Type B pancreatic cell (in vitro differentiated cells): ENCODE measurements at regions not wholly inside any gene's neighbourhood (a gene's known extent, or its start where the extent isn't known, plus 50 kb on each side); places are given as distances from the start of the nearest gene placed in this dataset.

ENCODE experiments used
- DNase-seq: peaks from one replicate; pipeline ENCODE4 v3.0.0; 2021; ENCODE audit warnings: mixed read lengths; ENCODE audit not compliant: unreplicated experiment; ENCODE audit errors: extremely low spot score
- H3K27ac Mint-ChIP-seq: 2 replicates; pipeline ENCODE4 v1.8.0; 2021; ENCODE audit warnings: mild to moderate bottlenecking, mixed read lengths
- H3K27me3 Mint-ChIP-seq: 2 replicates; pipeline ENCODE4 v1.8.0; 2021; ENCODE audit warnings: mixed read lengths
- H3K36me3 Mint-ChIP-seq: 2 replicates; pipeline ENCODE4 v1.8.0; 2021; ENCODE audit warnings: mixed read lengths
- H3K4me1 Mint-ChIP-seq: one replicate; pipeline ENCODE4 v1.8.0; 2021; ENCODE audit warnings: mixed read lengths; ENCODE audit not compliant: unreplicated experiment
- H3K4me3 Mint-ChIP-seq: 2 replicates; pipeline ENCODE4 v1.8.0; 2021; ENCODE audit warnings: mild to moderate bottlenecking, mixed read lengths
- H3K9me3 Mint-ChIP-seq: 2 replicates; pipeline ENCODE4 v1.8.0; 2021; ENCODE audit warnings: mixed read lengths
- TF ChIP-seq, protein P1 (sequence below): fragments of 200-600 bp; sonication (generic); conservative IDR thresholded peaks from 2 replicates; pipeline ENCODE4 v1.5.0; 2021; ENCODE audit warnings: antibody characterized with exemption, mild to moderate bottlenecking

DNA sequence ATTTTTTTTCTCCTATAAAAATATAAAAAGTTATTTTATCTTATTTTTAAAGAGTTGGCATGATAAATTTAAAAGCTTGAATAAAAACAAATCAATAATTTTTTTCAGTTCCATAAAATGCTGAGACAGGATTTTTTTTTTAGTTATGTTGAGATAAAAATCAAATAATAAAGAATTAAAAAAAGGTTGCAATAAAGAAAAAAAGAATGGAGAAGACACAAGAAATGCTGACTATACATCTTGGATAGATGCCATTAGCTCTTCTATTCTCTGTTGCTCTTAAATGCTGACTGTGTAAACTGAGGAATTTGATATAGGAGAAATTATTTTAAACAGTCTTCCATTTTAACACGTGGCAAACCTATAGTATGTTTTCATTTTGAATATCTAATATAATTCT lies 2298.5 kb downstream of the MRPL39 start:
- Mint-ChIP-seq H3K4me3 (no peak overlapping the region), H3K27me3 (no peaks in the 10 kb centered on the region), H3K27ac (no peak overlapping the region), H3K36me3 (no peaks in the 10 kb centered on the region), H3K4me1 (no peaks in the 10 kb centered on the region), H3K9me3 (no peaks in the 10 kb centered on the region)
- TF ChIP-seq, protein P1, sequence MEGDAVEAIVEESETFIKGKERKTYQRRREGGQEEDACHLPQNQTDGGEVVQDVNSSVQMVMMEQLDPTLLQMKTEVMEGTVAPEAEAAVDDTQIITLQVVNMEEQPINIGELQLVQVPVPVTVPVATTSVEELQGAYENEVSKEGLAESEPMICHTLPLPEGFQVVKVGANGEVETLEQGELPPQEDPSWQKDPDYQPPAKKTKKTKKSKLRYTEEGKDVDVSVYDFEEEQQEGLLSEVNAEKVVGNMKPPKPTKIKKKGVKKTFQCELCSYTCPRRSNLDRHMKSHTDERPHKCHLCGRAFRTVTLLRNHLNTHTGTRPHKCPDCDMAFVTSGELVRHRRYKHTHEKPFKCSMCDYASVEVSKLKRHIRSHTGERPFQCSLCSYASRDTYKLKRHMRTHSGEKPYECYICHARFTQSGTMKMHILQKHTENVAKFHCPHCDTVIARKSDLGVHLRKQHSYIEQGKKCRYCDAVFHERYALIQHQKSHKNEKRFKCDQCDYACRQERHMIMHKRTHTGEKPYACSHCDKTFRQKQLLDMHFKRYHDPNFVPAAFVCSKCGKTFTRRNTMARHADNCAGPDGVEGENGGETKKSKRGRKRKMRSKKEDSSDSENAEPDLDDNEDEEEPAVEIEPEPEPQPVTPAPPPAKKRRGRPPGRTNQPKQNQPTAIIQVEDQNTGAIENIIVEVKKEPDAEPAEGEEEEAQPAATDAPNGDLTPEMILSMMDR, result no peak
- DNase-seq, result no peak

DNA sequence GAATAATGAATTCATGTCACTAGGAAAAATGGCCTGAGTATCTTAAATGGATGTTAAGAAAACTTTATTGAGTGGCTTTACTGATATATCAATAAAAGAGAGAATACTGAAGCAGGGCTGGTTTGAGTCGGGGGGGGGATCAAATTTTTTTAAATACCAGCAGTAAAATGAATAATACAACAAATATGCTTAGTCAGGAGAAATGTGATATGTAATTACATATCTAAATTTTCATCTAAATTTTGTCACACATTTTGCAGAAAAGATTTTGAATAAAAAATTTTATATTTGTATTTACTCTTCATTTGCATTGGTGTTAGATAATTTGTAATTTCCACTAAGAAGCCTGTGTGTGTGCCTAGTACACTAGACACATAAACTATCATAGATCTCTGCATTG lies 2300.2 kb downstream of the MRPL39 start:
- Mint-ChIP-seq H3K27ac (no peak overlapping the region), H3K36me3 (no peaks in the 10 kb centered on the region), H3K27me3 (no peaks in the 10 kb centered on the region), H3K9me3 (no peaks in the 10 kb centered on the region), H3K4me1 (no peaks in the 10 kb centered on the region), H3K4me3 (no peak overlapping the region)
- TF ChIP-seq, protein P1, result no peak
- DNase-seq, result no peak

DNA sequence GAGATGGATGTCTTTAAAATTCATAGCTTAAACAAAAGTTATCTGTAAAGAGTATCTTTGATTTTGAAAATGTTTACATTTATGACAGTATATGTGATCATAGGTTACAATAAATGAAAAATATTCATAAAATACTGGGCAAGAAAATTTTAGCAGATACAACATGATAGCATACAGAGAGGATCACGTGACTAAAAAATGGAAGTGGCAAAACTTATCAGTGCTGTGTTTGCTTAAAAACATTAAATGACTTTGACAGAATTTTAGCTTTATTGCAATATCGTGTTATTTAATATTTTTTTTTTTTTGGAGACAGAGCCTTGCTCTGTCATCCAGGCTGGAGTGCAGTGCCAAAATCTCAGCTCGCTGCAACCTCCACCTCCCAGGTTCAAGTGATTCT lies 2294.1 kb downstream of the NCAM2 start:
- H3K9me3 Mint-ChIP-seq, result peaks cover 5% of the 10 kb centered on the region
- TF ChIP-seq, protein P1, result no peak
- H3K4me3 Mint-ChIP-seq, result no peak overlapping the region
- no peaks in the 10 kb centered on the region for H3K4me1 Mint-ChIP-seq
- no peak for DNase-seq
- H3K27me3 Mint-ChIP-seq, result no peaks in the 10 kb centered on the region
- no peak overlapping the region for H3K27ac Mint-ChIP-seq
- no peaks in the 10 kb centered on the region for H3K36me3 Mint-ChIP-seq

DNA sequence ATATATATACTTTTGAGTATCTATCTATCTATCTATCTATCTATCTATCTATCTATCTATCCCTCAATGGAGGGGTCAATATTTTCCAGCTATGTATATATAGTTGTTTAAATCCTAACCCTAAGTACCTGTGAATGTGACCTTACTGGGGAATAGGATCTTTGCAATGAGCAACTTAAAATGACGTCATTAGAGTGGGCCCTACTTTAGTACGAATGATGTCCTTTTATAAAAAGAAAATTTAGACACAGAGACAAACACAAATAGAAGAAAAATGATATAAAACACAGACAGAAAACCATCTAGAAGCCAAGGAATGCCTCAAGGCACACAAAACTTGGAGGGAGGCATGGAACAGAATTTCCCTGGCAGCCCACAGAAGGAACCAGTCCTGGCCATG lies 2283.7 kb downstream of the NCAM2 start:
- H3K4me3 Mint-ChIP-seq, result no peak overlapping the region
- no peaks in the 10 kb centered on the region for H3K4me1 Mint-ChIP-seq
- no peaks in the 10 kb centered on the region for H3K27me3 Mint-ChIP-seq
- no peak overlapping the region for H3K27ac Mint-ChIP-seq
- TF ChIP-seq, protein P1, result no peak
- H3K9me3 Mint-ChIP-seq, result no peaks in the 10 kb centered on the region
- no peaks in the 10 kb centered on the region for H3K36me3 Mint-ChIP-seq
- DNase-seq, result no peak

DNA sequence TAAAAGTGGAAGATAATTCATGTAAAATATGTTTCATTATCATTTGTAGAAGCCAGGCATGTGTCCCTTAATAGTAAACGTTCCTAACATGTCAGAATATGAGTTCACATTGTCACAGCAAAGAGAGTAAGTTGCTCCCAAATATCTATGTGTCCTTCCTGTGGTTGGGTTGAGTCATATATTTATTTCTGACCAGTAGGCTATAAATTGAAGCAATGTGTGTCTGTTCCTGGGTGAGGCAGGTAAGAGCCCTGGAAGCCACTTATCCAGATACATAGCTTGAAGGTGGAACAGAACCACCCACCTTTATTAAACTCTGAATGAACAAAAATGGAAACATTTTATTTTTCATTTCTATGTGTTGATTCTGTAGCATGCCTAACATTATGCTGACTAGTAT lies 2251.6 kb downstream of the NCAM2 start:
- no peaks in the 10 kb centered on the region for H3K9me3 Mint-ChIP-seq
- no peaks in the 10 kb centered on the region for H3K36me3 Mint-ChIP-seq
- H3K4me3 Mint-ChIP-seq, result no peak overlapping the region
- TF ChIP-seq, protein P1, result no peak
- no peak for DNase-seq
- H3K27me3 Mint-ChIP-seq, result no peaks in the 10 kb centered on the region
- peaks cover 5% of the 10 kb centered on the region for H3K4me1 Mint-ChIP-seq
- H3K27ac Mint-ChIP-seq, result no peak overlapping the region

DNA sequence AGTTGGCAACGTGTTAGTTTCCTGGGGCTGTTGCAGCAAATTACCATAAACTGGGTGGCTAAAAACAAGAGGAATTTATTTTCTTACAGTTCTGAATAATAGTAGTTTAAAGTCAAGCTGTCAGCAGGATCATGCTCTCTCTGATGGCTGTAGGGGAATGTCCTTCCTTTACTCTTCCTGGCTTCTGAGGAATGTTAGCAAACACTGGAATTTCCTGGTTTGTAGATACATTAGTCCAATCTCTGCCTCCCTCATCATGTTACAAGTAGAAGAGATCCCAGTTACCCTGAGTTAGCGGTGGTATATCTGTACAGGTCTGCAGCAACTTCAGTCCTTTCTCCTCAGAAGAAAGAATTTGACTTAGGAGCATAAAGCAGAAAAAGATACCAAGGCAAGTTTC lies 2249.1 kb downstream of the NCAM2 start:
- H3K4me3 Mint-ChIP-seq, result no peak overlapping the region
- TF ChIP-seq, protein P1, result no peak
- no peak for DNase-seq
- H3K27me3 Mint-ChIP-seq, result no peaks in the 10 kb centered on the region
- H3K4me1 Mint-ChIP-seq, result peaks cover 5% of the 10 kb centered on the region
- no peaks in the 10 kb centered on the region for H3K9me3 Mint-ChIP-seq
- no peak overlapping the region for H3K27ac Mint-ChIP-seq
- H3K36me3 Mint-ChIP-seq, result no peaks in the 10 kb centered on the region
